SK-MEL-5 (cell line): ENCODE measurements at regions not wholly inside any gene's neighbourhood (a gene's known extent, or its start where the extent isn't known, plus 50 kb on each side); places are given as distances from the start of the nearest gene placed in this dataset.
"Not testable (repeated sequence)": the region's sequence is repeated elsewhere in the genome, so short reads cannot be mapped to it uniquely, and the experiment has no call there.

Source experiments
- DNase-seq: peaks from one replicate; pipeline ENCODE4 v3.0.0-alpha.2; 2016; ENCODE audit warnings: low read depth, low spot score
- in situ Hi-C: cut with HindIII; loops from 2 replicates; pipeline ENCODE4 v1.10.0; 2016; ENCODE audit warnings: low sequenced_read_pairs, high pct_unique_total_duplicates, low pct_unique_long_range_greater_than_20kb

GRCh38 chr11:122422682-122423081 is 232.8 kb upstream of the UBASH3B start:
- in situ Hi-C loops, result no loop called here
- peak; percentile 22 for DNase-seq

DNA sequence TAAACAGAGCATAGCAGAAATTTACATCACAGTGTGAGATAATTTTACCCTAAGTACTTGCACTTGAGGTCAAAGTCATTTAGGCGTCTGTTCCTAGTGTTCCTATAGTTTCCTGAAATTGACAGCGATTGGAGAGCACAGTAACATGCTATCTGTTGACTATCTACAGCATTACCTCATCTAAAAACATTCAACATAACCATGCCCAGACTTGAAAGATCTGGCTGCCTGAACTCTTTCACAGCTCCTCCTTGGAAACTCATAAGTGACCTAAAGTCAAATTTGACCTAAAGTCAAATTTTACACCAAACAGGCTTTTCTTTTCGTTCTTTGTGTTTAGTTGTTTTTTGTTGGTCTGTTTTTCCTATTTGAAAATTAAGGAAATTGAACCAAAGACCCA is 233.8 kb upstream of the UBASH3B start:
- in situ Hi-C loops, result no loop called here
- no peak for DNase-seq

- DNase-seq, result no peak
- in situ Hi-C loops, result no loop called here
These were observed 237.5 kb upstream of the UBASH3B start for GRCh38 chr11:122418032-122418431.

DNA sequence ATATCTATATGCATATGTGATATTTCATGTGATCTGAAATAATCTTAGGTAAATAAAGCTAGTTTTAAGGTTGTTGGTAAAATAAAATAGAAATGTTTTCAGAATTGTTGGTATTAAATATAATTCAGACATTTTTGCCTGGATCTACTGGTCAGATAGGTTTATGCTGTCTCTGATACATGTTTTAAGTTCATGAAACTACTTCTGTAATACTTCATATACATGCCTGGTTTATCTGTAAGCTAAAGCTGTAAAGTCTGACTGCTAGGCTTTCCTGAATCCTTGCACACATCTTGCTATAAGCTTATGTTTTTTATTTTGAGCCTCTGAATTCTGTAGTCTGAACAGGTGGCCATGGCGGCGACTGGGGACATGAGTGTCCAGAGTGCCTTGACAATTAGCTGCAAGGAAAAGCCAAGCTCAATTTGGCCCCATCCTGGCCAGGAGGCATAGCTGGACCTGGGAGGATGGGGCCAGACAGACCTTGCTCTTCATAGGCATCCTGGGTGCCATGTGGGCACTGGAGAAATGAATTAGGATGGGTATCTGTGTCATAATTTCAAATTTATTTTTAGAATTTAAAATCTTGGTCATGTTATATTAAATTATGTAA is 241.0 kb upstream of the UBASH3B start:
- in situ Hi-C loops, result no loop called here
- DNase-seq, result no peak

DNA sequence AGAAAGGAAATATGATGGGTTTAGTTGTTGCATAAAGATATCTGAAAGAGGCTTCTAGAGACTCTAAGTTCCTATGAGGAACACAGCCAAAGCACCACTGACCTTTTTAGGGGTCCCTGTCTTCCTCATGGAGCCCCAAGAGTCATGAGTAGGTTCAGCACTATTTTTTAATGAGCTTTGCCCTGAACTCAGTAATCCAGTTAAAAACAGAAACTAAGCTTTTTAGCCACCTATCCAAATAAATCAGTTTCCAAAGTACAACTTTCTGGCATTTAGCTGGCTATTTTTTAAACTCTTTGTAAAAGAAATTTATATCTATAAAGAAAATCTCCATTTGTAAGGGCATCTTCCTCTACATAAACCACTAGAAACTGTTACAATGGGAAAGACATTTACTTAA is 241.8 kb upstream of the UBASH3B start:
- in situ Hi-C loops, result no loop called here

GRCh38 chr11:122412581-122412980 is 242.9 kb upstream of the UBASH3B start:
- no peak for DNase-seq
- in situ Hi-C loops, result no loop called here

More for the DNA sequence above, 241.8 kb upstream of the UBASH3B start:
- DNase-seq, result no peak

DNA sequence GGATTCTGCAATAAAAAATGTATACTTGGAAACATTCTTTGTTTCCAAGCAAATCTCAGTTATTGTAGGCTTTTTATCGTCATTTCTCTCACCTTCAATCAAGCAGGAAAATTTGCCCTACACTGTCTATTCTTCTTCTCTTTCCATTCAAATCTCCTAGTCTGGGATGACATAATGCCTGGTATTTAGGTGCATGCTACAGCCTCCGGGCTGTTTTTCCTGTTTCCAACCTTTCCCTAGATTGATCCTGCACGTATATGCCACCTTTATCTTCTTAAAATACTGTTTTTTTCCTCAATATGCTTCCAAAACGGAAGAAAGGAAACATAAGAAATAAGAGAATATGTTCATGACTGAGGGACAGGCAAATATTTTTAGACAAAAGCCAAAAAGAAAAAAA is 249.1 kb upstream of the UBASH3B start:
- in situ Hi-C loops, result no loop called here
- no peak for DNase-seq

DNA sequence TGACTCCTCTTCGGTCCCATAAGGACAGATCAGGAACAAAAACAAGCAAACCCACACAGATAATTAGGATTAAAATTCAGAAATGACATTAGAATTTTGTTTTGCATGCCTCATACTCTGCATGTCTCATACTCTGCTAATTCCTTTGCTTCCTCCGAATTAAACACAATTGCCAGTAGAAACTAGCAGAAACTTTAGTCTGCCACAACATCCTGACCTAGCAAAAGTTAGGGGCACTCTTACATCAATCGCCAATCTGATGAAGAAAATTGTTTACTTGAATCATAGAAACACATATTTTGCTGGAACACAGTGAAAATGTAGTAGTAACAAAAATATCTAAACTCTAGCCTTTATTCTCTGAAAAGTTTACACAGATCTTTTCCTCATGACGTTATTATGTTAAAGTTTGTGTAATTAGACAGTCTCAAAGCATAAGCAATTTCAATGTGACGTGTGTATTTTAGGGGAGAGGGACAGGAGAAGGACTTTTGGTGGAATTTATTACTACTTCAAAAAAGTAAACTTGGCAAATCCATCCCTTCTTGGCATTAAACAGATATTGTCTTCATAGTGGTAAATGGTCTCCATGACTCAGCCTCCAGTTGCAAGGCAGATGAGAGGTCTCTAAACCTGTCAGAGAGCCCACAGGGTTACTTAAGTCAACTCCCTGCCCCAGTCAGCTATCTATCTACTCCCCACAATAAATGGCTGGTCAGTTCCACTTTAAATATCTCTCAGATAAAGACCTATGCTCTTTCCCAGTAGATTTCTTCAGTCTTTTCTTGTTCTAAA is 249.8 kb upstream of the UBASH3B start:
- DNase-seq, result no peak
- in situ Hi-C loops, result no loop called here

DNA sequence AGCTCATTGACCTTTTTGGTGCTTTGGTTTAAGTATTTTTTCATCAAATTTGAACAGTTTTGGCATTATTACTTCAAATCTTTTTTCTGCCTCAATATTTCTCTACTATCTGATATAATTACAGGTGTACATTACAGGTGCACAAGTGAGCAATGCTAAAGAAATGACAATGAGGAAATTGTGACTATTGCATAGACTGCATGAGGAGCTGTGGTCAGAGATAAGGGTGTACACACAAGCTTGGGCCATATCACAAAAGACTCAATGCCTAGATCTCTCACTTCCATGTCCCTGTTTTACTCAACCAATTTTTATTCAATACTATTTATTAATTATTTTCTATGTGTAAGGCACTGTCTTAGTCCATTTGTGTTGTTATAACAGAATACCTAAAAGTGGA is 251.0 kb upstream of the UBASH3B start:
- DNase-seq, result no peak
- in situ Hi-C loops, result no loop called here

- DNase-seq, in situ Hi-C loops: not testable (repeated sequence)
These were observed 253.9 kb upstream of the UBASH3B start for GRCh38 chr11:122401581-122401980.

DNA sequence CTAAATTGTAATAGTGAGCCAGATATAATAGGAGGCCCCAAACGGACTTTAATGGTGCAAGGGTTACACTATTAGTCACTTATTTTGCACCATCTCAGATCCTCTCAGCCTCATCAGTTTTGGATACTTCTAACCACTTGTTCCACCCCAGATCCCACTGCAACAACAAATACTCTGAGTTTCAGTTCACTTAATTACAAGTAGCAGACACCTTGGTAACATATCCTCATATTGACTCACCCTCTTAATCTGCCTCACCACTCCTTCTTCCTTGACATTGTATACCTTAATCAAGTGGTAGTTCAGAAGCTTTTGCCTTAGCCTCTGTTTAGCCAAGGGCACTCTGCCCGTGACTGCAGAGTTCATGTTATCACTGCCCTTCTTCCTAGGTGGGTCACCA is 256.1 kb upstream of the UBASH3B start:
- DNase-seq, result no peak
- in situ Hi-C loops, result no loop called here

DNA sequence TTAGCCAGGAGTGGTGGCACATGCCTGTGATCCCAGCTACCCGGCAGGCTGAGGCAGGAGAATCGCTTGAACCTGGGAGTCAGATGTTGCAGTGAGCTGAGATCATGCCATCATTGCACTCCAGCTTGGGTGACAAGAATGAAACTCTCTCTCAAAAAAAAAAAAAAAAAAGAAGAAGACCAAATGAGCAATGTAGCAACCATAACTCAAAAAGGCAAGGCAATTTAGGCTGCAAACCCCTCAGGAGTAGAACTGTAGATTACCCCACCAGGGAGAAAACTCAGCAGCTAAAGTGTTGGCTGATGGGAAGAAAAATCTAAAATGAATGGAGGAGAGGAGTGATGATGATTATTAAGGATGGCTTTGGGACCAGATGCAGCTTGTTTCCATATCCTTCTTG is 256.7 kb upstream of the UBASH3B start:
- in situ Hi-C loops, result no loop called here
- DNase-seq, result no peak

GRCh38 chr11:122398167-122398566 is 257.4 kb upstream of the UBASH3B start:
- DNase-seq, result no peak
- in situ Hi-C loops, result no loop called here

DNA sequence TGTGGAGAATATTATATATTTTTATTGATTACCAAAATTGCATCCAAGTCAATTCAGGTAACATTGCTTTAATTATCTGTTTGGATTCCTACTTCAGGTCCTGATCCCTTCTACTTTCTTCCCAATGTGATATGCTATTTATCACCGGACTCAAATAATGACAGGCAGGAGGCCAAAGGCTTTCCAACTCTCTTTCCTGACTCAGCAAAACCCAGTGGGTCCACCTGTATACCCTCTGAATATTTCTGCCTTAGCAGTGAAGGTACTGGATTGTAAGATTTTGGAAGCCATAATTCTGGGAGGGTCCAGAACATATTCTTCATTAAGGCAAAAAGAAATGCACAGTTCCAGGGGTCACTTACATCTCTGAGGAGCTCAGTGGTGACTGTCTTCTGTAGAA is 260.2 kb upstream of the UBASH3B start:
- in situ Hi-C loops, result no loop called here
- no peak for DNase-seq

DNA sequence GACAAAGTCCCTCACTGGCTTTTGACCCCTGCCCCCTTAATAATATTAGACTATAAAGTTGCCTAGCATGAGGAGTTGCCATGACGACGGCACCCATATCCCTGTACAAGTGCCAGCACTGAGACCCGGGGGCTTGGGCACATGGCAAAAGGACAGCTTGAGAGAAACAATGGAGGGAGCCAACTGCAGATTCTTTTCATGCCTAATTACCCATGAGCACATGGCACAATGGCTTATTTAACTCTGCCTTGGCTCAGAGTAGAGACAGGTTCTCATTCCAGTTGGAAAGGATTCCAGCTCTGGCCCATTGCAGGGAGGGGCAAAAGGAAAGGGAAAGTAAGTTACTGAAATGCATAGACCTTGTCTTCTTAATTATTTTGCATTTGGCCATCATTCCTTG is 261.2 kb upstream of the UBASH3B start:
- DNase-seq, result no peak
- in situ Hi-C loops, result no loop called here

GRCh38 chr11:122393209-122393860 is 262.2 kb upstream of the UBASH3B start:
- DNase-seq, result no peak
- in situ Hi-C loops, result no loop called here

DNA sequence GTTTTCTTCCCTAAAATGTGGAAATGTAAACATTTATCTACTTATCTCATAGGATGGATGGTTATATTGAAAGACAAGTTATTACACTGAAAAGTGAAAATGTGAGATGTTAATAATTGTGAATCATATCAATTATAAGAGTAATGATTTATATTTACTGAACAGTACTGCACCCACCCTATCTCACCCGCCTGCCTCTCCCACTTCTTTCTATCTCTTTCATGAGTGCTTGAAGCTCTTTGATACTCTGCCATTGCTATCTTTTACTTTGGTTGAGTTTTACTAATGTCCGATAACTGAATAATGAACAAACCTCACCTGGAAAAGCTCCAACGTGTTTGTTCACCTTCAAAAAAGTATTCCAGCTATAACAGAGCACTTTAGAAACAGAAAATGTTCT is 263.0 kb upstream of the UBASH3B start:
- in situ Hi-C loops, result no loop called here
- no peak for DNase-seq

DNA sequence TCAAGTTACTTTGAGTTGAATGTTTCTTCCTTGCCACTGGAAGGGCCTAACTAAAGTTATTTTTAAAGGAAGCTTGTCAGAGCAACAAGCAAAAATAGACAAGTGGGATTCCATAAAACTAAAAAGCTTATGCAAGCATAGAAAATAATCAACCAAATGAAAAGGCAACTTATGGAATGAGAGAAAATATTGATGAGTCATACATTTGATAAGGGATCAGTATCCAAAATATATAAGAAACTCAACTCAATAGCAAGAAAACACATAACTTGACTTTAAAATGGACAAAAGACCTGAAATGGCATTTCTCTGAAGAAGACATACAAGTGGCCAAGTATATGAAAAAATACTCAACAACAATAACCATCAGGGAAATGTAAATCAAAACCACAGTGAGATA is 264.5 kb upstream of the UBASH3B start:
- DNase-seq, result no peak
- in situ Hi-C loops, result no loop called here

DNA sequence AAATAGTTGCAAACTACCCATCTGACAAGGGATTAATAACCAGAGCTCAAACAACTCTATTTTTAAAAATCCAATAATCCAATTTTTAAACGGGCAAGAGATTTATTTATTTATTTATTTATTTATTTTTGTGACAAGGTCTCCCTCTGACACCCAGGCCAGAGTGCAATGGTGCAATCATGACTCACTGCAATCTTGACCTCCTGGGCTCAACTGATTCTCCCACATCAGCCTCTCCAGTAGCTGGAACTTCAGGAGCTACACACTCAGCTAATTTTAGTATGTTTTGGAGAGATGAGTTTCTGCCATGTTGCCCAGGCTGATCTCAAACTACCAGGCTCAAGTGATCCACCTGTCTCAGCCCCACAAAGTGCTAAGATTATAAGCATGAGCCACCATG is 267.2 kb upstream of the BLID start:
- in situ Hi-C loops, result no loop called here
- DNase-seq, result no peak
